HUES48 (cell line): ENCODE measurements at regions not wholly inside any gene's neighbourhood (a gene's known extent, or its start where the extent isn't known, plus 50 kb on each side); places are given as distances from the start of the nearest gene placed in this dataset.

ENCODE experiments used
- H3K27ac ChIP-seq: one replicate; pipeline ENCODE4 v1.7.0; 2013; ENCODE audit warnings: low read depth, low read length, inconsistent platforms
- H3K27me3 ChIP-seq: 2 replicates; pipeline ENCODE4 v1.6.1; 2013; ENCODE audit warnings: mild to moderate bottlenecking, low read length; ENCODE audit not compliant: control insufficient read depth, insufficient read depth
- H3K36me3 ChIP-seq: 2 replicates; pipeline ENCODE4 v1.6.1; 2013; ENCODE audit warnings: low read length; ENCODE audit not compliant: control insufficient read depth, insufficient read depth
- H3K4me1 ChIP-seq: 2 replicates; pipeline ENCODE4 v1.6.1; 2013; ENCODE audit warnings: mild to moderate bottlenecking, low read length; ENCODE audit not compliant: control insufficient read depth, insufficient read depth
- H3K4me3 ChIP-seq: 2 replicates; pipeline ENCODE4 v1.5.1; 2013; ENCODE audit warnings: mild to moderate bottlenecking, low read depth, low read length
- H3K9ac ChIP-seq: 2 replicates; pipeline ENCODE4 v1.6.1; 2013; ENCODE audit warnings: mild to moderate bottlenecking, low read depth, low read length, moderate library complexity
- H3K9me3 ChIP-seq: 2 replicates; pipeline ENCODE4 v1.6.1; 2013; ENCODE audit warnings: low read length; ENCODE audit not compliant: control insufficient read depth, insufficient read depth

DNA sequence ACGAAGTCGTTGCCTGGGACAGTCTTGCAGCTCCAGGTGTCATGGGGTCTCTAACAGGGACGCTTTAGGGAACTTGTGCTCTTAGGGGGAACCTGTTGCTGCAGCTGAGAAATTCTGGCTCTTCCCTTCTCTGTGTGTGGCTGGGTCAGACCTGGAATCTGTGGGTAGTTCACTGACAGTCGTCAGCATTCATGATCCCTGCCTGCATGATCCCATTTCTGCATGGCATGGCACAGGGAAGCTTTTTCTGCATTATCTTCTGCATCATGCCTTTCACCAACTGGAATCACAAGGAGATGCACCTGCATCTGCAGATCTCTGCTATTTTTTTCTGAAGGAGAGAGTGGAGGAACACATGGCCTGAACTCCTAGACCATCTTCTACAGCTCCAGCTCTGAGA lies 85.6 kb downstream of the SOX9 start:
- no peaks in the 10 kb centered on the region for H3K36me3 ChIP-seq
- peaks cover 2% of the 10 kb centered on the region; the same call in 1 of the 2 replicates for H3K27me3 ChIP-seq
- no peaks in the 10 kb centered on the region for H3K9me3 ChIP-seq
- H3K9ac ChIP-seq: no peak overlapping the region
- H3K4me1 ChIP-seq: 0 out of 2 replicates have a peak, but pooled peaks cover 9% of the 10 kb centered on the region
- no peak overlapping the region for H3K27ac ChIP-seq
- H3K4me3 ChIP-seq: no peak overlapping the region

DNA sequence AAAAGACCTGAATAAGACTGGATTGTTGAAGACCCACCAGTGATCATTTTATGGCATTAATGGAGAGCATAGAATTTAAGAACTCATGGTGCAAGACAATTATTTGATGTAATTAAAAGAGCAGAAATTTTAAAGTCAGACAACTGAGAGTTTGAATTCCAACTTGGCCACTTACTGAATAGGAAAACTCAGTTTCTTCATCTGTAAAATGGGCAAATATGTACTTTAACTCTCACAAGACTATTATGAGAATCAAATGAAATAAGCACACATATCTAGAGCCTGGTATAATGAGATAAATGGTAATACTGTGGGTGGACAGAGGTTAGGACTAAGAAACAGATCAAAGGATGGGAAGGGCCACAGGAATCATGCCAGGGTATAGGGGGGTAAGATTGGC lies 88.0 kb downstream of the SOX9 start:
- H3K9ac ChIP-seq: no peak overlapping the region
- no peak overlapping the region for H3K27ac ChIP-seq
- 0 out of 2 replicates have a peak, but pooled peaks cover 9% of the 10 kb centered on the region for H3K4me1 ChIP-seq
- peaks cover 2% of the 10 kb centered on the region; the same call in 1 of the 2 replicates for H3K27me3 ChIP-seq
- H3K4me3 ChIP-seq: no peak overlapping the region
- H3K36me3 ChIP-seq: no peaks in the 10 kb centered on the region
- no peaks in the 10 kb centered on the region for H3K9me3 ChIP-seq

DNA sequence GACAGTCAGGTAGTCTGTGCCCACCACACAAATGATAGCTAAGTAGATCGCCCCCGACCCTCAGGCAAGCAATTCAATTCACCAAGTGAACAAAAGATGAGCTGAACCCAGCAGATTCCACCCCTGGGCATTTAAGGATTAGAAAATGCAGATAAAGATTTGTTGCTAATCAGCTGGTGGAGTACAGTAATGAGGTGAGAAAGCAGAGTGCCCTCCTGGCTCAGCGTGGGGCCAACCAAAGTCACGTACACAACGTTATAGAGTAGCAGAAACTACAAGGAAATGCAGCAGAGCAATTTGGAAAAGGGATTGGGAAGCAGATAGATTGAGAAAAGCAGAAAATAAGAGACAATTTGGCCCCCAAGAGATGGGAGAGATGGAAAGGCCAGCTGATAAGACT lies 91.2 kb downstream of the SOX9 start:
- H3K36me3 ChIP-seq: no peaks in the 10 kb centered on the region
- no peak overlapping the region for H3K27ac ChIP-seq
- H3K9ac ChIP-seq: no peak overlapping the region
- H3K4me1 ChIP-seq: no peaks in the 10 kb centered on the region
- peaks cover 5% of the 10 kb centered on the region; the same call in 1 of the 2 replicates for H3K27me3 ChIP-seq
- no peak overlapping the region for H3K4me3 ChIP-seq
- H3K9me3 ChIP-seq: no peaks in the 10 kb centered on the region

GRCh38 chr17:72215490-72215889 lies 94.7 kb downstream of the SOX9 start:
- peaks cover 12% of the 10 kb centered on the region; the same call in 1 of the 2 replicates for H3K4me1 ChIP-seq
- H3K36me3 ChIP-seq: no peaks in the 10 kb centered on the region
- H3K27ac ChIP-seq: no peak overlapping the region
- no peak overlapping the region for H3K4me3 ChIP-seq
- peaks cover 40% of the 10 kb centered on the region for H3K27me3 ChIP-seq
- no peak overlapping the region for H3K9ac ChIP-seq
- H3K9me3 ChIP-seq: no peaks in the 10 kb centered on the region

GRCh38 chr17:72215928-72216327 lies 95.1 kb downstream of the SOX9 start:
- H3K27ac ChIP-seq: no peak overlapping the region
- H3K9me3 ChIP-seq: no peaks in the 10 kb centered on the region
- peaks cover 44% of the 10 kb centered on the region for H3K27me3 ChIP-seq
- H3K36me3 ChIP-seq: no peaks in the 10 kb centered on the region
- H3K4me3 ChIP-seq: no peak overlapping the region
- no peak overlapping the region for H3K9ac ChIP-seq
- H3K4me1 ChIP-seq: peaks cover 16% of the 10 kb centered on the region; the same call in 1 of the 2 replicates

- H3K4me1 ChIP-seq: peaks cover 30% of the 10 kb centered on the region
- no peaks in the 10 kb centered on the region for H3K9me3 ChIP-seq
- no peak overlapping the region for H3K27ac ChIP-seq
- no peak overlapping the region for H3K9ac ChIP-seq
- peaks cover 54% of the 10 kb centered on the region for H3K27me3 ChIP-seq
- H3K36me3 ChIP-seq: no peaks in the 10 kb centered on the region
- H3K4me3 ChIP-seq: peak overlapping the region; percentile 55
Measured at GRCh38 chr17:72219137-72219823, 98.5 kb downstream of the SOX9 start.

GRCh38 chr17:72219824-72220493 lies 99.1 kb downstream of the SOX9 start:
- H3K9ac ChIP-seq: no peak overlapping the region
- no peaks in the 10 kb centered on the region for H3K9me3 ChIP-seq
- H3K27ac ChIP-seq: no peak overlapping the region
- H3K36me3 ChIP-seq: no peaks in the 10 kb centered on the region
- H3K4me1 ChIP-seq: peaks cover 30% of the 10 kb centered on the region
- peak overlapping the region; percentile 55 for H3K4me3 ChIP-seq
- H3K27me3 ChIP-seq: peaks cover 54% of the 10 kb centered on the region

DNA sequence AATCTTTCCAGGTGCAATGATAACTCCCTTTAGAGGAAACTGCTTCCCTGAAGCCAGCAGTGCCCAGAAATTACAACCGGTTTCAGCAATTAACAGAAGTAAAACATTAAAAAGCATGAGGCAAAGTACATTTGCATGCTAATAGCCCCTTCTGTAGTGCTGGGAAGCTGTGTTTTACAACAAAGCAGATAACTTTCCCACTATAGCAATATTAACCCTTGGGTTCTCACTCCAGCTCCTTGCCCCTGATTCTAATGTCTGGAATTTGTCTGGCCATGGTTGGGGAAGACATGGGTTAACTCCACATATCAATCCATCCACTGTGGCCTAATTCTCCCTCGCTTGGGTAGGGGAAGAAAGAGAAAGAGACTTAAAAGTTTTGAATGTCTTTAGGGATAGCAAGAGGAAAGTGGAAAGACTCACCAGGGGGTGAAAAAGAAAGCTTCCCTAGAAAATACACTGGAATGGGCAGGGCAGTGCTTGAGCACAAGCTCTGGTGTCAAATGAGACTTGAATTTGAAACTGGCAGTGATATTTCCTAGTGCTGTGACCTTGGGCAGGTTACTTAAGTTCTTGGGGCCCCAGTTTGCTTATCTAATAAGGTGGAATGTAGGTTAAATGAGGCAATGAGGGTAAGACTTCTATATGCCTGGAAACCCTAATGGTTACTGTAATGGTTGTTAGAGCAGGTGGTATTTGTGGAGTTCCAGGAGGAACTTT lies 102.0 kb downstream of the SOX9 start:
- Histone ChIP-seq H3K9me3 (no peaks in the 10 kb centered on the region), H3K27me3 (peaks cover 41% of the 10 kb centered on the region), H3K36me3 (no peaks in the 10 kb centered on the region), H3K9ac (no peak overlapping the region), H3K4me1 (peaks cover 30% of the 10 kb centered on the region), H3K27ac (peak overlapping the region; percentile 66), H3K4me3 (no peak overlapping the region)

- no peak overlapping the region for H3K9ac ChIP-seq
- H3K36me3 ChIP-seq: no peaks in the 10 kb centered on the region
- H3K27ac ChIP-seq: no peak overlapping the region
- no peak overlapping the region for H3K4me3 ChIP-seq
- peaks cover 31% of the 10 kb centered on the region for H3K27me3 ChIP-seq
- no peaks in the 10 kb centered on the region for H3K9me3 ChIP-seq
- H3K4me1 ChIP-seq: peaks cover 25% of the 10 kb centered on the region
Measured at GRCh38 chr17:72223866-72224291, 103.1 kb downstream of the SOX9 start.

DNA sequence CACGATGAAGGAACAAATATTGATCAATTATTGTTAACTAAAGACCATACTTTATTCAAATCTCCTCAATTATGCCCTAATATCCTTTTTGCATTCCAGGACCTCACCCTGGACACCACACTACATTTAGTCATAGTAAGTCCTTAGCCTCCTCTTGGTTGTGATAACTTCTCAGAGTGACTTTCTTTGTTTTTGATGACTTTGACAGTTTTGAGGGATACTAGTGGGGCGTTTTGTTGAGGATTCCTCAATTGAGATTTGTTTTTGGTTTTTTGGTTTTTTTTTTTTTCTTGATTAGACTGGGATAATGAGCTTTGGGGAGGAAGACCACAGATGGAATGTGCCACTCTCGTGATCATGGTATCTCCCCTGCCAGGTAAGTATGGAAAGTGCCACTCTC lies 105.5 kb downstream of the SOX9 start:
- Histone ChIP-seq H3K27me3 (peaks cover 6% of the 10 kb centered on the region), H3K27ac (no peak overlapping the region), H3K36me3 (no peaks in the 10 kb centered on the region), H3K9me3 (no peaks in the 10 kb centered on the region), H3K4me1 (peaks cover 14% of the 10 kb centered on the region), H3K9ac (no peak overlapping the region), H3K4me3 (no peak overlapping the region)

GRCh38 chr17:72233986-72234385 lies 113.2 kb downstream of the SOX9 start:
- H3K27me3 ChIP-seq: no peaks in the 10 kb centered on the region
- H3K4me3 ChIP-seq: no peak overlapping the region
- H3K9me3 ChIP-seq: no peaks in the 10 kb centered on the region
- H3K27ac ChIP-seq: no peak overlapping the region
- no peaks in the 10 kb centered on the region for H3K36me3 ChIP-seq
- peaks cover 8% of the 10 kb centered on the region for H3K4me1 ChIP-seq
- no peak overlapping the region for H3K9ac ChIP-seq
